Liver (tissue), 3 donors: ENCODE measurements at regions not wholly inside any gene's neighbourhood (a gene's known extent, or its start where the extent isn't known, plus 50 kb on each side); places are given as distances from the start of the nearest gene placed in this dataset.

ENCODE experiments used
- EGR1 ChIP-seq, 2 donors: IDR thresholded peaks; 2 replicates each; pipeline ENCODE4 v1.6.1; 2016 to 2018; ENCODE audit warnings: antibody characterized with exemption in 2 of 2, low read depth in 2 of 2
- GABPA ChIP-seq, 2 donors: IDR thresholded peaks in 1 of 2; conservative IDR thresholded peaks in 1 of 2; 2 replicates each; pipeline ENCODE4 v1.6.1; 2016; ENCODE audit warnings: antibody characterized with exemption in 2 of 2, mild to moderate bottlenecking in 1 of 2, moderate library complexity in 1 of 2
- HNF4A ChIP-seq, 2 donors: conservative IDR thresholded peaks; 2 replicates each; pipeline ENCODE4 v1.6.1; 2016; ENCODE audit warnings: antibody characterized with exemption in 2 of 2, mild to moderate bottlenecking in 2 of 2
- HNF4G ChIP-seq: IDR thresholded peaks from 2 replicates; pipeline ENCODE4 v1.6.1; 2016; ENCODE audit warnings: antibody characterized with exemption
- JUND ChIP-seq, 2 donors: IDR thresholded peaks; 2 replicates each; pipeline ENCODE4 v1.6.1; 2016; ENCODE audit warnings: antibody characterized with exemption in 2 of 2
- RAD21 ChIP-seq, 2 donors: IDR thresholded peaks; 2 replicates each; pipeline ENCODE4 v1.6.1; 2016; ENCODE audit warnings: antibody characterized with exemption in 2 of 2, mild to moderate bottlenecking in 2 of 2
- SP1 ChIP-seq: IDR thresholded peaks from 2 replicates; pipeline ENCODE4 v1.6.1; 2018; ENCODE audit warnings: antibody characterized with exemption, mild to moderate bottlenecking
- TAF1 ChIP-seq: conservative IDR thresholded peaks from 2 replicates; pipeline ENCODE4 v1.6.1; 2016; ENCODE audit warnings: antibody characterized with exemption, mild to moderate bottlenecking
- YY1 ChIP-seq: IDR thresholded peaks from 2 replicates; pipeline ENCODE4 v1.6.1; 2016; ENCODE audit warnings: antibody characterized with exemption, mild to moderate bottlenecking
- TF ChIP-seq, protein P1 (sequence below): fragments of 150-350 bp; IDR thresholded peaks from 2 replicates; pipeline ENCODE4 v1.5.1; 2017; ENCODE audit warnings: improper control_type of control experiment, low read depth, low read length; ENCODE audit not compliant: missing input control
- TF ChIP-seq, protein P2 (sequence below): IDR thresholded peaks from 2 replicates; pipeline ENCODE4 v1.6.1; 2016; ENCODE audit warnings: antibody characterized with exemption
- TF ChIP-seq, protein P3 (sequence below): IDR thresholded peaks from 2 replicates; pipeline ENCODE4 v1.6.1; 2016; ENCODE audit warnings: antibody characterized with exemption, mild to moderate bottlenecking
- donor health status: healthy.
- donor health status: healthy.

DNA sequence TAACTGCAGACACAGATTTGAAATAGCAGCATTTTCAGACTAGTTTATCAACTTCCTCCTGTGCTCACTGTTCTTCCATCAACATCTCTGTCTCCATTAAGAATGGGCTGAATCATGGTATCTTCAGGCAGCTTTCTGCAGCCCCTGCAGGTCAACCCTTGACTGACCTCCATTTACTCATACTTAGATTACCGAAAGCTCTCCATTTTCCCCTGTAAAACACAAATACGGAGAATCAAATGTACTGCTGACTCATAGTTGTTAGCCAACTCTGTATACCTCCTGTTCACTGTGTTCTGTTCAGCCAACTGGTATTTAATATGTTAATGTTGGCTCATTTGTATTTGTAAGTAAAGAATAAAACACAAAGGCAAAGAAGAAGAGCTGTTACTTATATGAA lies 364.0 kb downstream of the CASP12 start:
- TF ChIP-seq, protein P1, sequence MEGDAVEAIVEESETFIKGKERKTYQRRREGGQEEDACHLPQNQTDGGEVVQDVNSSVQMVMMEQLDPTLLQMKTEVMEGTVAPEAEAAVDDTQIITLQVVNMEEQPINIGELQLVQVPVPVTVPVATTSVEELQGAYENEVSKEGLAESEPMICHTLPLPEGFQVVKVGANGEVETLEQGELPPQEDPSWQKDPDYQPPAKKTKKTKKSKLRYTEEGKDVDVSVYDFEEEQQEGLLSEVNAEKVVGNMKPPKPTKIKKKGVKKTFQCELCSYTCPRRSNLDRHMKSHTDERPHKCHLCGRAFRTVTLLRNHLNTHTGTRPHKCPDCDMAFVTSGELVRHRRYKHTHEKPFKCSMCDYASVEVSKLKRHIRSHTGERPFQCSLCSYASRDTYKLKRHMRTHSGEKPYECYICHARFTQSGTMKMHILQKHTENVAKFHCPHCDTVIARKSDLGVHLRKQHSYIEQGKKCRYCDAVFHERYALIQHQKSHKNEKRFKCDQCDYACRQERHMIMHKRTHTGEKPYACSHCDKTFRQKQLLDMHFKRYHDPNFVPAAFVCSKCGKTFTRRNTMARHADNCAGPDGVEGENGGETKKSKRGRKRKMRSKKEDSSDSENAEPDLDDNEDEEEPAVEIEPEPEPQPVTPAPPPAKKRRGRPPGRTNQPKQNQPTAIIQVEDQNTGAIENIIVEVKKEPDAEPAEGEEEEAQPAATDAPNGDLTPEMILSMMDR: no peak
- TF ChIP-seq, protein P2, sequence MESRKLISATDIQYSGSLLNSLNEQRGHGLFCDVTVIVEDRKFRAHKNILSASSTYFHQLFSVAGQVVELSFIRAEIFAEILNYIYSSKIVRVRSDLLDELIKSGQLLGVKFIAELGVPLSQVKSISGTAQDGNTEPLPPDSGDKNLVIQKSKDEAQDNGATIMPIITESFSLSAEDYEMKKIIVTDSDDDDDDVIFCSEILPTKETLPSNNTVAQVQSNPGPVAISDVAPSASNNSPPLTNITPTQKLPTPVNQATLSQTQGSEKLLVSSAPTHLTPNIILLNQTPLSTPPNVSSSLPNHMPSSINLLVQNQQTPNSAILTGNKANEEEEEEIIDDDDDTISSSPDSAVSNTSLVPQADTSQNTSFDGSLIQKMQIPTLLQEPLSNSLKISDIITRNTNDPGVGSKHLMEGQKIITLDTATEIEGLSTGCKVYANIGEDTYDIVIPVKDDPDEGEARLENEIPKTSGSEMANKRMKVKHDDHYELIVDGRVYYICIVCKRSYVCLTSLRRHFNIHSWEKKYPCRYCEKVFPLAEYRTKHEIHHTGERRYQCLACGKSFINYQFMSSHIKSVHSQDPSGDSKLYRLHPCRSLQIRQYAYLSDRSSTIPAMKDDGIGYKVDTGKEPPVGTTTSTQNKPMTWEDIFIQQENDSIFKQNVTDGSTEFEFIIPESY: no peak
- TF ChIP-seq EGR1 (IDR thresholded peaks at IDR 0.05; ENCODE audit: low read depth in 2 of 2) (no peak), HNF4G (no peak), YY1 (no peak), TAF1 (no peak), SP1 (no peak), GABPA (IDR thresholded peaks at IDR 0.05 in 1 of 2, conservative IDR thresholded peaks at IDR 0.05 in 1 of 2) (no peak), JUND (IDR thresholded peaks at IDR 0.05) (no peak), HNF4A (conservative IDR thresholded peaks at IDR 0.05) (no peak), RAD21 (IDR thresholded peaks at IDR 0.05) (no peak)
- TF ChIP-seq, protein P3, sequence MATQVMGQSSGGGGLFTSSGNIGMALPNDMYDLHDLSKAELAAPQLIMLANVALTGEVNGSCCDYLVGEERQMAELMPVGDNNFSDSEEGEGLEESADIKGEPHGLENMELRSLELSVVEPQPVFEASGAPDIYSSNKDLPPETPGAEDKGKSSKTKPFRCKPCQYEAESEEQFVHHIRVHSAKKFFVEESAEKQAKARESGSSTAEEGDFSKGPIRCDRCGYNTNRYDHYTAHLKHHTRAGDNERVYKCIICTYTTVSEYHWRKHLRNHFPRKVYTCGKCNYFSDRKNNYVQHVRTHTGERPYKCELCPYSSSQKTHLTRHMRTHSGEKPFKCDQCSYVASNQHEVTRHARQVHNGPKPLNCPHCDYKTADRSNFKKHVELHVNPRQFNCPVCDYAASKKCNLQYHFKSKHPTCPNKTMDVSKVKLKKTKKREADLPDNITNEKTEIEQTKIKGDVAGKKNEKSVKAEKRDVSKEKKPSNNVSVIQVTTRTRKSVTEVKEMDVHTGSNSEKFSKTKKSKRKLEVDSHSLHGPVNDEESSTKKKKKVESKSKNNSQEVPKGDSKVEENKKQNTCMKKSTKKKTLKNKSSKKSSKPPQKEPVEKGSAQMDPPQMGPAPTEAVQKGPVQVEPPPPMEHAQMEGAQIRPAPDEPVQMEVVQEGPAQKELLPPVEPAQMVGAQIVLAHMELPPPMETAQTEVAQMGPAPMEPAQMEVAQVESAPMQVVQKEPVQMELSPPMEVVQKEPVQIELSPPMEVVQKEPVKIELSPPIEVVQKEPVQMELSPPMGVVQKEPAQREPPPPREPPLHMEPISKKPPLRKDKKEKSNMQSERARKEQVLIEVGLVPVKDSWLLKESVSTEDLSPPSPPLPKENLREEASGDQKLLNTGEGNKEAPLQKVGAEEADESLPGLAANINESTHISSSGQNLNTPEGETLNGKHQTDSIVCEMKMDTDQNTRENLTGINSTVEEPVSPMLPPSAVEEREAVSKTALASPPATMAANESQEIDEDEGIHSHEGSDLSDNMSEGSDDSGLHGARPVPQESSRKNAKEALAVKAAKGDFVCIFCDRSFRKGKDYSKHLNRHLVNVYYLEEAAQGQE: no peak
